ENCODE measurements at regions not wholly inside any gene's neighbourhood (a gene's known extent, or its start where the extent isn't known, plus 50 kb on each side); places are given as distances from the start of the nearest gene placed in this dataset.

GRCh38 chr1:185676969-185677368 lies 57.2 kb upstream of the HMCN1 start:
- no peaks in the 10 kb centered on the region for H3K79me2 ChIP-seq (ENCODE audit: insufficient read depth, low read length)
- H2AFZ ChIP-seq (ENCODE audit: low read depth, low read length, severe bottlenecking) = no peak overlapping the region
- no peaks in the 10 kb centered on the region for H4K20me1 ChIP-seq (ENCODE audit: low read depth, low read length)
- no peak overlapping the region for H3K27ac ChIP-seq (ENCODE audit: low read depth, low read length)
- no peaks in the 10 kb centered on the region for H3F3A ChIP-seq (ENCODE audit: insufficient read depth)
- H3K36me3 ChIP-seq (ENCODE audit: low read length) = no peaks in the 10 kb centered on the region
- H3K9me2 ChIP-seq (replicated peaks; ENCODE audit: insufficient read depth, low read length) = no peaks in the 10 kb centered on the region
- no peak overlapping the region for H3K4me3 ChIP-seq (ENCODE audit: insufficient read depth, low read length, poor library complexity, severe bottlenecking)
- H3K4me2 ChIP-seq (ENCODE audit: low read depth, low read length, poor library complexity, severe bottlenecking) = no peak overlapping the region
- TF ChIP-seq, protein P1, sequence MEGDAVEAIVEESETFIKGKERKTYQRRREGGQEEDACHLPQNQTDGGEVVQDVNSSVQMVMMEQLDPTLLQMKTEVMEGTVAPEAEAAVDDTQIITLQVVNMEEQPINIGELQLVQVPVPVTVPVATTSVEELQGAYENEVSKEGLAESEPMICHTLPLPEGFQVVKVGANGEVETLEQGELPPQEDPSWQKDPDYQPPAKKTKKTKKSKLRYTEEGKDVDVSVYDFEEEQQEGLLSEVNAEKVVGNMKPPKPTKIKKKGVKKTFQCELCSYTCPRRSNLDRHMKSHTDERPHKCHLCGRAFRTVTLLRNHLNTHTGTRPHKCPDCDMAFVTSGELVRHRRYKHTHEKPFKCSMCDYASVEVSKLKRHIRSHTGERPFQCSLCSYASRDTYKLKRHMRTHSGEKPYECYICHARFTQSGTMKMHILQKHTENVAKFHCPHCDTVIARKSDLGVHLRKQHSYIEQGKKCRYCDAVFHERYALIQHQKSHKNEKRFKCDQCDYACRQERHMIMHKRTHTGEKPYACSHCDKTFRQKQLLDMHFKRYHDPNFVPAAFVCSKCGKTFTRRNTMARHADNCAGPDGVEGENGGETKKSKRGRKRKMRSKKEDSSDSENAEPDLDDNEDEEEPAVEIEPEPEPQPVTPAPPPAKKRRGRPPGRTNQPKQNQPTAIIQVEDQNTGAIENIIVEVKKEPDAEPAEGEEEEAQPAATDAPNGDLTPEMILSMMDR (IDR thresholded peaks at IDR 0.05; ENCODE audit: insufficient read depth, low read length, poor library complexity, severe bottlenecking) = no peak
- TF ChIP-seq EZH2phosphoT487 (conservative IDR thresholded peaks at IDR 0.05; ENCODE audit: low read length) = no peak
- no peaks in the 10 kb centered on the region for H3K9me3 ChIP-seq (ENCODE audit: insufficient read depth, low read length)
- H3K27me3 ChIP-seq (ENCODE audit: low read length) = no peaks in the 10 kb centered on the region
- no peak overlapping the region for H3K9ac ChIP-seq (ENCODE audit: low read length)

GRCh38 chr1:185674201-185674600 lies 60.0 kb upstream of the HMCN1 start:
- Histone ChIP-seq H3K27ac (ENCODE audit: low read depth, low read length) (no peak overlapping the region), H3K4me3 (ENCODE audit: insufficient read depth, low read length, poor library complexity, severe bottlenecking) (no peak overlapping the region), H3K27me3 (ENCODE audit: low read length) (no peaks in the 10 kb centered on the region), H3K79me2 (ENCODE audit: insufficient read depth, low read length) (no peaks in the 10 kb centered on the region), H3K9me2 (replicated peaks; ENCODE audit: insufficient read depth, low read length) (no peaks in the 10 kb centered on the region), H3K4me2 (ENCODE audit: low read depth, low read length, poor library complexity, severe bottlenecking) (no peak overlapping the region), H3K9me3 (ENCODE audit: insufficient read depth, low read length) (no peaks in the 10 kb centered on the region), H2AFZ (ENCODE audit: low read depth, low read length, severe bottlenecking) (no peak overlapping the region), H4K20me1 (ENCODE audit: low read depth, low read length) (no peaks in the 10 kb centered on the region), H3K9ac (ENCODE audit: low read length) (no peak overlapping the region), H3F3A (ENCODE audit: insufficient read depth) (no peaks in the 10 kb centered on the region), H3K36me3 (ENCODE audit: low read length) (no peaks in the 10 kb centered on the region)
- TF ChIP-seq, protein P1 (IDR thresholded peaks at IDR 0.05; ENCODE audit: insufficient read depth, low read length, poor library complexity, severe bottlenecking) = no peak

GRCh38 chr1:185672719-185673360 lies 61.4 kb upstream of the HMCN1 start:
- H3F3A ChIP-seq (ENCODE audit: insufficient read depth) = no peaks in the 10 kb centered on the region
- no peak overlapping the region for H3K4me2 ChIP-seq (ENCODE audit: low read depth, low read length, poor library complexity, severe bottlenecking)
- H3K9me2 ChIP-seq (replicated peaks; ENCODE audit: insufficient read depth, low read length) = no peaks in the 10 kb centered on the region
- H3K9me3 ChIP-seq (ENCODE audit: insufficient read depth, low read length) = no peaks in the 10 kb centered on the region
- H3K79me2 ChIP-seq (ENCODE audit: insufficient read depth, low read length) = no peaks in the 10 kb centered on the region
- no peaks in the 10 kb centered on the region for H3K27me3 ChIP-seq (ENCODE audit: low read length)
- no peak overlapping the region for H3K4me3 ChIP-seq (ENCODE audit: insufficient read depth, low read length, poor library complexity, severe bottlenecking)
- no peak for TF ChIP-seq EZH2phosphoT487 (conservative IDR thresholded peaks at IDR 0.05; ENCODE audit: low read length)
- TF ChIP-seq, protein P1 (IDR thresholded peaks at IDR 0.05; ENCODE audit: insufficient read depth, low read length, poor library complexity, severe bottlenecking) = no peak
- H3K27ac ChIP-seq (ENCODE audit: low read depth, low read length) = no peak overlapping the region
- H3K9ac ChIP-seq (ENCODE audit: low read length) = no peak overlapping the region
- no peaks in the 10 kb centered on the region for H3K36me3 ChIP-seq (ENCODE audit: low read length)
- no peak overlapping the region for H2AFZ ChIP-seq (ENCODE audit: low read depth, low read length, severe bottlenecking)
- H4K20me1 ChIP-seq (ENCODE audit: low read depth, low read length) = no peaks in the 10 kb centered on the region

Measured in SU-DHL-6 (cell line).